ENCODE measurements at regions not wholly inside any gene's neighbourhood (a gene's known extent, or its start where the extent isn't known, plus 50 kb on each side); places are given as distances from the start of the nearest gene placed in this dataset.
A peak's percentile ranks its signal among the peaks of the same experiment; 100 is the strongest.

- no peak overlapping the region for H3K27ac ChIP-seq (ENCODE audit: low read depth, low read length)
- H3K4me1 Mint-ChIP-seq: peaks cover 0 to 6% (median 0%) of the 10 kb centered on the region in 7 donors
- ChIA-PET POLR2A (no interaction called here), CTCF (interaction anchor here (0.7 kb wide), 1 partner anchor 71 kb away, joined by 3 read pairs; no protein-coding TSS in a partner anchor)
- no peaks in the 10 kb centered on the region for H3K36me3 Mint-ChIP-seq
- H3K9me3 Mint-ChIP-seq: peaks cover 0 to 2% (median 1%) of the 10 kb centered on the region in 11 donors
- no peak overlapping the region for H3K4me3 ChIP-seq (ENCODE audit: low read length)
- intact Hi-C loops (cut with micrococcal nuclease): no loop called here
- no peaks in the 10 kb centered on the region for H3K4me1 ChIP-seq (ENCODE audit: control insufficient read depth in 2 of 2, insufficient read depth in 2 of 2, low read length in 2 of 2)
- H3K36me3 ChIP-seq (ENCODE audit: control insufficient read depth in 2 of 3, insufficient read depth in 3 of 3, low read length in 3 of 3): no peaks in the 10 kb centered on the region
- H3K9me3 ChIP-seq (ENCODE audit: control insufficient read depth in 2 of 3, low read length in 3 of 3): no peaks in the 10 kb centered on the region
- ATAC-seq (no peak), DNase-seq (no peak)
- H3K27me3 Mint-ChIP-seq: peaks cover 0 to 5% (median 0%) of the 10 kb centered on the region in 5 donors
- H3K27ac Mint-ChIP-seq: peak overlapping the region in 1 of 9 donors; percentile 32
- no peak overlapping the region for H3K4me3 Mint-ChIP-seq
- no peaks in the 10 kb centered on the region for H3K27me3 ChIP-seq (ENCODE audit: control insufficient read depth in 2 of 2, insufficient read depth in 2 of 2, low read length in 2 of 2)
Measured at GRCh38 chr6:14948586-14949245, 297.2 kb upstream of the JARID2 start.

GRCh38 chr6:14950103-14950969 is 295.5 kb upstream of the JARID2 start:
- no peak for ATAC-seq
- CTCF ChIA-PET: no interaction called here

GRCh38 chr6:14950970-14951276 is 294.9 kb upstream of the JARID2 start:
- Mint-ChIP-seq H3K27ac (no peak overlapping the region), H3K4me1 (peaks cover 0 to 3% (median 0%) of the 10 kb centered on the region in 7 donors), H3K36me3 (peaks cover 0 to 4% (median 0%) of the 10 kb centered on the region in 5 donors), H3K9me3 (peaks cover 0 to 20% (median 7%) of the 10 kb centered on the region in 11 donors), H3K27me3 (no peaks in the 10 kb centered on the region), H3K4me3 (no peak overlapping the region)
- ATAC-seq (no peak), DNase-seq (no peak)
- H3K4me1 ChIP-seq (ENCODE audit: control insufficient read depth in 2 of 2, insufficient read depth in 2 of 2, low read length in 2 of 2): no peaks in the 10 kb centered on the region
- intact Hi-C loops (cut with micrococcal nuclease): no loop called here
- H3K4me3 ChIP-seq (ENCODE audit: low read length): no peak overlapping the region
- no peaks in the 10 kb centered on the region for H3K9me3 ChIP-seq (ENCODE audit: control insufficient read depth in 2 of 3, low read length in 3 of 3)
- no peak overlapping the region for H3K27ac ChIP-seq (ENCODE audit: low read depth, low read length)
- ChIA-PET POLR2A (no interaction called here), CTCF (no interaction called here)
- no peaks in the 10 kb centered on the region for H3K27me3 ChIP-seq (ENCODE audit: control insufficient read depth in 2 of 2, insufficient read depth in 2 of 2, low read length in 2 of 2)
- H3K36me3 ChIP-seq (ENCODE audit: control insufficient read depth in 2 of 3, insufficient read depth in 3 of 3, low read length in 3 of 3): no peaks in the 10 kb centered on the region

More at GRCh38 chr6:14950103-14950969, 295.5 kb upstream of the JARID2 start:
- POLR2A ChIA-PET: no interaction called here
- Mint-ChIP-seq H3K9me3 (peaks cover 0 to 16% (median 7%) of the 10 kb centered on the region in 11 donors), H3K27me3 (peaks cover 0 to 4% (median 0%) of the 10 kb centered on the region in 5 donors), H3K4me3 (no peak overlapping the region), H3K4me1 (peaks cover 0 to 4% (median 0%) of the 10 kb centered on the region in 7 donors), H3K36me3 (peaks cover 0 to 4% (median 0%) of the 10 kb centered on the region in 5 donors), H3K27ac (no peak overlapping the region)
- no peak overlapping the region for H3K4me3 ChIP-seq (ENCODE audit: low read length)
- DNase-seq: no peak
- H3K9me3 ChIP-seq (ENCODE audit: control insufficient read depth in 2 of 3, low read length in 3 of 3): no peaks in the 10 kb centered on the region
- H3K4me1 ChIP-seq (ENCODE audit: control insufficient read depth in 2 of 2, insufficient read depth in 2 of 2, low read length in 2 of 2): no peaks in the 10 kb centered on the region
- no peaks in the 10 kb centered on the region for H3K36me3 ChIP-seq (ENCODE audit: control insufficient read depth in 2 of 3, insufficient read depth in 3 of 3, low read length in 3 of 3)
- H3K27ac ChIP-seq (ENCODE audit: low read depth, low read length): no peak overlapping the region
- H3K27me3 ChIP-seq (ENCODE audit: control insufficient read depth in 2 of 2, insufficient read depth in 2 of 2, low read length in 2 of 2): no peaks in the 10 kb centered on the region
- intact Hi-C loops (cut with micrococcal nuclease): no loop called here

GRCh38 chr6:14951704-14952103 is 294.2 kb upstream of the JARID2 start:
- intact Hi-C loops (cut with micrococcal nuclease): no loop called here
- Histone ChIP-seq H3K4me1 (ENCODE audit: control insufficient read depth in 2 of 2, insufficient read depth in 2 of 2, low read length in 2 of 2) (no peaks in the 10 kb centered on the region), H3K9me3 (ENCODE audit: control insufficient read depth in 2 of 3, low read length in 3 of 3) (no peaks in the 10 kb centered on the region), H3K27me3 (ENCODE audit: control insufficient read depth in 2 of 2, insufficient read depth in 2 of 2, low read length in 2 of 2) (no peaks in the 10 kb centered on the region), H3K4me3 (ENCODE audit: low read length) (no peak overlapping the region), H3K36me3 (ENCODE audit: control insufficient read depth in 2 of 3, insufficient read depth in 3 of 3, low read length in 3 of 3) (no peaks in the 10 kb centered on the region), H3K27ac (ENCODE audit: low read depth, low read length) (no peak overlapping the region)
- DNase-seq: no peak
- Mint-ChIP-seq H3K4me1 (peaks cover 0 to 3% (median 0%) of the 10 kb centered on the region in 7 donors), H3K27ac (no peak overlapping the region), H3K27me3 (no peaks in the 10 kb centered on the region), H3K9me3 (peaks cover 0 to 26% (median 10%) of the 10 kb centered on the region in 11 donors), H3K4me3 (no peak overlapping the region), H3K36me3 (peaks cover 0 to 4% (median 0%) of the 10 kb centered on the region in 5 donors)
- ChIA-PET CTCF (no interaction called here), POLR2A (no interaction called here)
- ATAC-seq: no peak

GRCh38 chr6:14953836-14954235 is 292.0 kb upstream of the JARID2 start:
- no peaks in the 10 kb centered on the region for H3K9me3 ChIP-seq (ENCODE audit: control insufficient read depth in 2 of 3, low read length in 3 of 3)
- no peaks in the 10 kb centered on the region for H3K27me3 Mint-ChIP-seq
- H3K36me3 ChIP-seq (ENCODE audit: control insufficient read depth in 2 of 3, insufficient read depth in 3 of 3, low read length in 3 of 3): no peaks in the 10 kb centered on the region
- H3K4me3 Mint-ChIP-seq: no peak overlapping the region
- H3K4me3 ChIP-seq (ENCODE audit: low read length): no peak overlapping the region
- H3K9me3 Mint-ChIP-seq: peaks cover 0 to 26% (median 10%) of the 10 kb centered on the region in 11 donors
- peaks cover 0 to 4% (median 0%) of the 10 kb centered on the region in 5 donors for H3K36me3 Mint-ChIP-seq
- H3K27ac Mint-ChIP-seq: no peak overlapping the region
- H3K27me3 ChIP-seq (ENCODE audit: control insufficient read depth in 2 of 2, insufficient read depth in 2 of 2, low read length in 2 of 2): no peaks in the 10 kb centered on the region
- CTCF ChIA-PET: no interaction called here
- no peaks in the 10 kb centered on the region for H3K4me1 ChIP-seq (ENCODE audit: control insufficient read depth in 2 of 2, insufficient read depth in 2 of 2, low read length in 2 of 2)
- H3K27ac ChIP-seq (ENCODE audit: low read depth, low read length): no peak overlapping the region
- H3K4me1 Mint-ChIP-seq: peaks cover 0 to under 1% (median 0%) of the 10 kb centered on the region in 7 donors
- ATAC-seq (no peak), DNase-seq (no peak)
- POLR2A ChIA-PET: no interaction called here
- intact Hi-C loops (cut with micrococcal nuclease): no loop called here

GRCh38 chr6:14957355-14958059 is 288.4 kb upstream of the JARID2 start:
- intact Hi-C loops (cut with micrococcal nuclease): no loop called here
- ChIA-PET POLR2A (no interaction called here), CTCF (no interaction called here)
- no peaks in the 10 kb centered on the region for H3K27me3 ChIP-seq (ENCODE audit: control insufficient read depth in 2 of 2, insufficient read depth in 2 of 2, low read length in 2 of 2)
- Mint-ChIP-seq H3K36me3 (peaks cover 0 to 7% (median 0%) of the 10 kb centered on the region in 5 donors), H3K4me1 (no peaks in the 10 kb centered on the region), H3K4me3 (no peak overlapping the region), H3K27me3 (no peaks in the 10 kb centered on the region), H3K9me3 (peaks cover 0 to 26% (median 11%) of the 10 kb centered on the region in 11 donors), H3K27ac (no peak overlapping the region)
- no peaks in the 10 kb centered on the region for H3K9me3 ChIP-seq (ENCODE audit: control insufficient read depth in 2 of 3, low read length in 3 of 3)
- H3K4me1 ChIP-seq (ENCODE audit: control insufficient read depth in 2 of 2, insufficient read depth in 2 of 2, low read length in 2 of 2): no peaks in the 10 kb centered on the region
- ATAC-seq (no peak), DNase-seq (no peak)
- H3K4me3 ChIP-seq (ENCODE audit: low read length): no peak overlapping the region
- H3K36me3 ChIP-seq (ENCODE audit: control insufficient read depth in 2 of 3, insufficient read depth in 3 of 3, low read length in 3 of 3): no peaks in the 10 kb centered on the region
- H3K27ac ChIP-seq (ENCODE audit: low read depth, low read length): no peak overlapping the region

All from naive thymus-derived CD4-positive, alpha-beta T cell (primary cell).